GM23338 (cell line): ENCODE measurements at regions not wholly inside any gene's neighbourhood (a gene's known extent, or its start where the extent isn't known, plus 50 kb on each side); places are given as distances from the start of the nearest gene placed in this dataset.

ENCODE experiments used
- ATAC-seq: fragments of 200-7000 bp; cut with Tn5 transposase; 3 replicates; pipeline ENCODE4 v1.9.1; 2020
- DNase-seq: peaks from one replicate; pipeline ENCODE4 v3.0.0-alpha.2; 2015; ENCODE audit warnings: low spot score
- H2AFZ ChIP-seq: fragments of 200-600 bp; sonication (generic); 2 replicates; pipeline ENCODE4 v1.8.0; 2016; ENCODE audit warnings: antibody characterized with exemption, mild to moderate bottlenecking, moderate library complexity
- H3F3A ChIP-seq: fragments of 200-600 bp; sonication (generic); replicated peaks from 2 replicates; pipeline ENCODE4 v1.8.0; 2017; ENCODE audit warnings: antibody characterized with exemption, mixed run types, low read depth
- H3K27ac ChIP-seq: fragments of 200-600 bp; sonication (generic); 2 replicates; pipeline ENCODE4 v1.6.1; 2016; ENCODE audit warnings: low read depth
- H3K27me3 ChIP-seq: fragments of 200-600 bp; sonication (generic); 2 replicates; pipeline ENCODE4 v1.8.0; 2016; ENCODE audit warnings: mild to moderate bottlenecking, mixed run types, moderate library complexity; ENCODE audit not compliant: insufficient read depth
- H3K36me3 ChIP-seq: fragments of 200-600 bp; sonication (generic); 2 replicates; pipeline ENCODE4 v1.8.0; 2016; ENCODE audit warnings: mild to moderate bottlenecking; ENCODE audit not compliant: insufficient read depth
- H3K4me1 ChIP-seq: fragments of 200-600 bp; sonication (generic); 2 replicates; pipeline ENCODE4 v1.8.0; 2016; ENCODE audit warnings: mild to moderate bottlenecking, moderate library complexity; ENCODE audit not compliant: insufficient read depth
- H3K4me2 ChIP-seq: fragments of 200-600 bp; sonication (generic); 2 replicates; pipeline ENCODE4 v1.7.1; 2017; ENCODE audit warnings: mixed run types
- H3K4me3 ChIP-seq: fragments of 200-600 bp; sonication (generic); 2 replicates; pipeline ENCODE4 v1.6.1; 2016; ENCODE audit warnings: mixed run types
- H3K79me2 ChIP-seq: fragments of 200-600 bp; sonication (generic); replicated peaks from 2 replicates; pipeline ENCODE4 v1.8.0; 2017; ENCODE audit warnings: mild to moderate bottlenecking; ENCODE audit not compliant: insufficient read depth
- H3K9me2 ChIP-seq: fragments of 200-600 bp; sonication (generic); 2 replicates; pipeline ENCODE4 v1.8.0; 2017; ENCODE audit not compliant: insufficient read depth
- H4K20me1 ChIP-seq: fragments of 200-600 bp; sonication (generic); replicated peaks from 2 replicates; pipeline ENCODE4 v1.8.0; 2017; ENCODE audit warnings: mild to moderate bottlenecking; ENCODE audit not compliant: insufficient read depth
- H3K27ac Mint-ChIP-seq: 2 replicates; pipeline ENCODE4 v1.8.0; 2020; ENCODE audit warnings: inconsistent platforms, mild to moderate bottlenecking, moderate library complexity, mixed read lengths
- H3K27me3 Mint-ChIP-seq: 3 replicates; pipeline ENCODE4 v1.8.0; 2022; ENCODE audit warnings: low read depth, mild to moderate bottlenecking, moderate library complexity, mixed read lengths, inconsistent platforms; ENCODE audit not compliant: insufficient read depth, poor library complexity
- H3K36me3 Mint-ChIP-seq: 3 replicates; pipeline ENCODE4 v1.8.0; 2021; ENCODE audit warnings: low read depth, mild to moderate bottlenecking, inconsistent platforms, moderate library complexity, mixed read lengths
- H3K4me1 Mint-ChIP-seq: 3 replicates; pipeline ENCODE4 v1.8.0; 2020; ENCODE audit warnings: mild to moderate bottlenecking, inconsistent platforms, mixed read lengths
- H3K4me3 Mint-ChIP-seq: 3 replicates; pipeline ENCODE4 v1.8.0; 2021; ENCODE audit warnings: moderate library complexity, mild to moderate bottlenecking, inconsistent platforms, mixed read lengths
- H3K9me3 Mint-ChIP-seq: 3 replicates; pipeline ENCODE4 v1.8.0; 2020; ENCODE audit warnings: moderate library complexity, mild to moderate bottlenecking, inconsistent platforms, mixed read lengths
- CREB1 ChIP-seq: fragments of 250-450 bp; sonication (Bioruptor Pico); IDR thresholded peaks from 2 replicates; pipeline ENCODE4 v1.5.0; 2020; ENCODE audit warnings: low read depth, mild to moderate bottlenecking, moderate library complexity
- CTCF ChIP-seq, 2 experiments: fragments of 200-600 bp in 1 of 2; sonication (generic) in 1 of 2; conservative IDR thresholded peaks; 2 replicates each; pipeline versions ENCODE4 v1.5.1 to v1.6.1; 2016 to 2017; ENCODE audit warnings: antibody characterized with exemption in 2 of 2, low read depth in 2 of 2, mild to moderate bottlenecking in 2 of 2, moderate library complexity in 1 of 2
- ETS1 ChIP-seq: IDR thresholded peaks from 2 replicates; pipeline ENCODE4 v1.6.1; 2016; ENCODE audit warnings: antibody characterized with exemption
- EZH2 ChIP-seq: fragments of 200-600 bp; sonication (generic); IDR thresholded peaks from one replicate; pipeline ENCODE4 v1.8.0; 2017; ENCODE audit warnings: antibody characterized with exemption, mild to moderate bottlenecking, low read depth; ENCODE audit not compliant: unreplicated experiment
- EZH2phosphoT487 ChIP-seq: fragments of 200-600 bp; sonication (generic); IDR thresholded peaks from one replicate; pipeline ENCODE4 v1.8.1; 2018; ENCODE audit warnings: antibody characterized with exemption; ENCODE audit not compliant: unreplicated experiment
- JUNB ChIP-seq: IDR thresholded peaks from one replicate; pipeline ENCODE4 v1.6.1; 2016; ENCODE audit warnings: antibody characterized with exemption; ENCODE audit not compliant: unreplicated experiment
- NANOG ChIP-seq: IDR thresholded peaks from 2 replicates; pipeline ENCODE4 v1.6.1; 2016; ENCODE audit warnings: antibody characterized with exemption, borderline replicate concordance
- POLR2AphosphoS5 ChIP-seq: IDR thresholded peaks from 2 replicates; pipeline ENCODE4 v1.6.1; 2016; ENCODE audit warnings: antibody characterized with exemption, low read depth
- REST ChIP-seq: IDR thresholded peaks from one replicate; pipeline ENCODE4 v1.6.1; 2018; ENCODE audit warnings: antibody characterized with exemption; ENCODE audit not compliant: unreplicated experiment
- STAT1 ChIP-seq: IDR thresholded peaks from one replicate; pipeline ENCODE4 v1.6.1; 2016; ENCODE audit warnings: antibody characterized with exemption; ENCODE audit not compliant: unreplicated experiment
- ZNF114 ChIP-seq: fragments of 250-450 bp; sonication (Bioruptor Pico); IDR thresholded peaks from 2 replicates; pipeline ENCODE4 v1.5.0; 2020; ENCODE audit warnings: mild to moderate bottlenecking, moderate library complexity
- ZNF331 ChIP-seq: fragments of 250-450 bp; sonication (Bioruptor Pico); IDR thresholded peaks from 2 replicates; pipeline ENCODE4 v1.5.0; 2020; ENCODE audit warnings: low read depth, mild to moderate bottlenecking, moderate library complexity
- ZNF462 ChIP-seq: fragments of 250-450 bp; sonication (Bioruptor Pico); IDR thresholded peaks from 2 replicates; pipeline ENCODE4 v1.5.0; 2020; ENCODE audit warnings: mild to moderate bottlenecking, moderate library complexity

- H3K4me3 ChIP-seq = no peak overlapping the region
- no peak for DNase-seq
- no peaks in the 10 kb centered on the region for H3K27me3 ChIP-seq
- Mint-ChIP-seq H3K27ac (no peak overlapping the region), H3K4me3 (no peak overlapping the region), H3K9me3 (no peaks in the 10 kb centered on the region), H3K36me3 (no peaks in the 10 kb centered on the region), H3K4me1 (no peaks in the 10 kb centered on the region), H3K27me3 (no peaks in the 10 kb centered on the region)
- no peak overlapping the region for H3K27ac ChIP-seq
- H3K4me2 ChIP-seq = no peak overlapping the region
- no peaks in the 10 kb centered on the region for H3K9me2 ChIP-seq
- TF ChIP-seq ETS1 = no peak
- TF ChIP-seq EZH2 = no peak
- no peak for TF ChIP-seq STAT1
- no peak for TF ChIP-seq REST
- TF ChIP-seq EZH2phosphoT487 = no peak
- no peak for TF ChIP-seq NANOG
- no peak for TF ChIP-seq JUNB
- no peak for TF ChIP-seq POLR2AphosphoS5
- TF ChIP-seq ZNF331 (CRISPR knock-in tag) = no peak
- no peak for TF ChIP-seq ZNF462 (CRISPR knock-in tag)
- TF ChIP-seq ZNF114 (CRISPR knock-in tag) = no peak
- no peak for TF ChIP-seq CREB1
- no peak for TF ChIP-seq CTCF (conservative IDR thresholded peaks at IDR 0.05; ENCODE audit: low read depth in 2 of 2)
- H3K79me2 ChIP-seq = no peaks in the 10 kb centered on the region
- no peaks in the 10 kb centered on the region for H3F3A ChIP-seq
- no peak for ATAC-seq
- H4K20me1 ChIP-seq = no peaks in the 10 kb centered on the region
- H3K4me1 ChIP-seq = no peaks in the 10 kb centered on the region
- H2AFZ ChIP-seq = no peak overlapping the region
- H3K36me3 ChIP-seq = no peaks in the 10 kb centered on the region
These were observed 151.3 kb upstream of the NUDT6 start for GRCh38 chr4:123073650-123074049.
